ENCODE measurements at regions not wholly inside any gene's neighbourhood (a gene's known extent, or its start where the extent isn't known, plus 50 kb on each side); places are given as distances from the start of the nearest gene placed in this dataset.

- H3K9me3 Mint-ChIP-seq (ENCODE audit: unreplicated experiment) = no peaks in the 10 kb centered on the region
- peaks cover 18% of the 10 kb centered on the region for H3K4me1 Mint-ChIP-seq (ENCODE audit: unreplicated experiment)
- peak; percentile 92 for DNase-seq (ENCODE audit: extremely low spot score, unreplicated experiment)
- H3K27me3 Mint-ChIP-seq (ENCODE audit: unreplicated experiment) = no peaks in the 10 kb centered on the region
- no peak for TF ChIP-seq CTCF (IDR thresholded peaks at IDR 0.05)
- H3K4me3 Mint-ChIP-seq (ENCODE audit: unreplicated experiment) = peak overlapping the region; percentile 8
- peak overlapping the region; percentile 95 for H3K27ac Mint-ChIP-seq (ENCODE audit: unreplicated experiment)
- H3K36me3 Mint-ChIP-seq (ENCODE audit: unreplicated experiment) = no peaks in the 10 kb centered on the region
Observed at GRCh38 chr3:66609660-66610561, 109.1 kb upstream of the LRIG1 start.

- Mint-ChIP-seq H3K9me3 (ENCODE audit: unreplicated experiment) (no peaks in the 10 kb centered on the region), H3K4me3 (ENCODE audit: unreplicated experiment) (no peak overlapping the region), H3K4me1 (ENCODE audit: unreplicated experiment) (peaks cover 18% of the 10 kb centered on the region), H3K27ac (ENCODE audit: unreplicated experiment) (peak overlapping the region; percentile 95), H3K27me3 (ENCODE audit: unreplicated experiment) (no peaks in the 10 kb centered on the region), H3K36me3 (ENCODE audit: unreplicated experiment) (no peaks in the 10 kb centered on the region)
- no peak for TF ChIP-seq CTCF (IDR thresholded peaks at IDR 0.05)
- DNase-seq (ENCODE audit: extremely low spot score, unreplicated experiment) = no peak
Observed at GRCh38 chr3:66610562-66610909, 109.7 kb upstream of the LRIG1 start.

- Mint-ChIP-seq H3K27me3 (ENCODE audit: unreplicated experiment) (no peaks in the 10 kb centered on the region), H3K4me3 (ENCODE audit: unreplicated experiment) (no peak overlapping the region), H3K4me1 (ENCODE audit: unreplicated experiment) (peaks cover 24% of the 10 kb centered on the region), H3K36me3 (ENCODE audit: unreplicated experiment) (no peaks in the 10 kb centered on the region), H3K9me3 (ENCODE audit: unreplicated experiment) (no peaks in the 10 kb centered on the region), H3K27ac (ENCODE audit: unreplicated experiment) (no peak overlapping the region)
- no peak for DNase-seq (ENCODE audit: extremely low spot score, unreplicated experiment)
- TF ChIP-seq CTCF (IDR thresholded peaks at IDR 0.05) = no peak
Observed at GRCh38 chr3:66615643-66616301, 115.0 kb upstream of the LRIG1 start.

- H3K27me3 Mint-ChIP-seq (ENCODE audit: unreplicated experiment) = no peaks in the 10 kb centered on the region
- no peak for TF ChIP-seq CTCF (IDR thresholded peaks at IDR 0.05)
- H3K4me1 Mint-ChIP-seq (ENCODE audit: unreplicated experiment) = peaks cover 25% of the 10 kb centered on the region
- DNase-seq (ENCODE audit: extremely low spot score, unreplicated experiment) = no peak
- H3K9me3 Mint-ChIP-seq (ENCODE audit: unreplicated experiment) = no peaks in the 10 kb centered on the region
- no peak overlapping the region for H3K4me3 Mint-ChIP-seq (ENCODE audit: unreplicated experiment)
- no peak overlapping the region for H3K27ac Mint-ChIP-seq (ENCODE audit: unreplicated experiment)
- no peaks in the 10 kb centered on the region for H3K36me3 Mint-ChIP-seq (ENCODE audit: unreplicated experiment)
Observed at GRCh38 chr3:66617351-66617750, 116.5 kb upstream of the LRIG1 start.

- H3K4me1 Mint-ChIP-seq (ENCODE audit: unreplicated experiment) = peaks cover 25% of the 10 kb centered on the region
- H3K9me3 Mint-ChIP-seq (ENCODE audit: unreplicated experiment) = no peaks in the 10 kb centered on the region
- no peaks in the 10 kb centered on the region for H3K36me3 Mint-ChIP-seq (ENCODE audit: unreplicated experiment)
- peak overlapping the region; percentile 77 for H3K27ac Mint-ChIP-seq (ENCODE audit: unreplicated experiment)
- no peak for TF ChIP-seq CTCF (IDR thresholded peaks at IDR 0.05)
- H3K4me3 Mint-ChIP-seq (ENCODE audit: unreplicated experiment) = no peak overlapping the region
- H3K27me3 Mint-ChIP-seq (ENCODE audit: unreplicated experiment) = no peaks in the 10 kb centered on the region
- no peak for DNase-seq (ENCODE audit: extremely low spot score, unreplicated experiment)
Observed at GRCh38 chr3:66618066-66618465, 117.2 kb upstream of the LRIG1 start.

All from osteocyte (in vitro differentiated cells).